GM12865 (cell line): ENCODE measurements at regions not wholly inside any gene's neighbourhood (a gene's known extent, or its start where the extent isn't known, plus 50 kb on each side); places are given as distances from the start of the nearest gene placed in this dataset.

Experiments used
- DNase-seq: peaks from one replicate; pipeline ENCODE4 v3.0.0; 2010; ENCODE audit warnings: low read depth
- H3K4me3 ChIP-seq: 2 replicates; pipeline ENCODE4 v1.5.1; 2011; ENCODE audit warnings: mild to moderate bottlenecking, low read depth, low read length, control low read depth
- TF ChIP-seq, protein P1 (sequence below): IDR thresholded peaks from 2 replicates; pipeline ENCODE4 v1.5.1; 2011; ENCODE audit warnings: low read length, control low read depth, low read depth, inconsistent platforms; ENCODE audit not compliant: insufficient read depth; ENCODE audit errors: missing control alignments

DNA sequence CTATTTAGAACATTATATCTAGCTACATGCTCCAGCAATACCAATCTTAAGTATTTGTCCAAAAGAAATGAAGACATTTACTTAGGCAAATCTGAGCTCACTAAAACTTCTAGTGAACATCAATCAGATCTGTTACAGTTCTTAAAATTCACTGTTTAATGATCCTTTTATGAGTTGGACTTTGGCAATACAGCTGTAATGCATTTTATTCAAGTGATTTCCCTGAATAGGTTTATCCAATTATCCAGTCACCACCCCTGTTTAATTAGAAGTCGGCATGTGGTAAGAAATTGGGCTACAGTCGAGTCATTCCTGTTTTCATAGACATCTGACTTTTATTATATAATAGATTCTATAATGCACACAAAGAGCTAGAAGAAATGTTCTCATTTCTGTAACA lies 1029.0 kb upstream of the TENM4 start:
- H3K4me3 ChIP-seq: no peak overlapping the region
- TF ChIP-seq, protein P1, sequence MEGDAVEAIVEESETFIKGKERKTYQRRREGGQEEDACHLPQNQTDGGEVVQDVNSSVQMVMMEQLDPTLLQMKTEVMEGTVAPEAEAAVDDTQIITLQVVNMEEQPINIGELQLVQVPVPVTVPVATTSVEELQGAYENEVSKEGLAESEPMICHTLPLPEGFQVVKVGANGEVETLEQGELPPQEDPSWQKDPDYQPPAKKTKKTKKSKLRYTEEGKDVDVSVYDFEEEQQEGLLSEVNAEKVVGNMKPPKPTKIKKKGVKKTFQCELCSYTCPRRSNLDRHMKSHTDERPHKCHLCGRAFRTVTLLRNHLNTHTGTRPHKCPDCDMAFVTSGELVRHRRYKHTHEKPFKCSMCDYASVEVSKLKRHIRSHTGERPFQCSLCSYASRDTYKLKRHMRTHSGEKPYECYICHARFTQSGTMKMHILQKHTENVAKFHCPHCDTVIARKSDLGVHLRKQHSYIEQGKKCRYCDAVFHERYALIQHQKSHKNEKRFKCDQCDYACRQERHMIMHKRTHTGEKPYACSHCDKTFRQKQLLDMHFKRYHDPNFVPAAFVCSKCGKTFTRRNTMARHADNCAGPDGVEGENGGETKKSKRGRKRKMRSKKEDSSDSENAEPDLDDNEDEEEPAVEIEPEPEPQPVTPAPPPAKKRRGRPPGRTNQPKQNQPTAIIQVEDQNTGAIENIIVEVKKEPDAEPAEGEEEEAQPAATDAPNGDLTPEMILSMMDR: no peak
- no peak for DNase-seq

DNA sequence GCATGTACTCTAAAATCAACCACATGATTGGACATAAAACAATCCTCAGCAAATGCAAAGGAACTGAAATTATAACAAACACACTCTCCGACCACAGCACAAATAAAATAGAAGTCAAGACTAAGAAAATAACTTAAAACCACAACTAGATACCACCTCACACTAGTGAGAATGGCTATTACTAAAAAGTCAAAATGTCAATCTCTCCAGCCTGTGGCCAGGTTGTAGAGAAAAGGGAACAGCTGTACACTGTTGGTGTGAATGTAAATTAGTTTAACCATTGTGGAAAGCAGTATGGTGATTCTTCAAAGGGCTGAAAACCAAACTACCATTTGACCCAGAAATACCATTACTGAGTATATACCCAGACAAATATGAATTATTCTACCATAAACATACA lies 1025.7 kb upstream of the TENM4 start:
- H3K4me3 ChIP-seq: no peak overlapping the region
- TF ChIP-seq, protein P1: no peak
- DNase-seq: peak; percentile 17

DNA sequence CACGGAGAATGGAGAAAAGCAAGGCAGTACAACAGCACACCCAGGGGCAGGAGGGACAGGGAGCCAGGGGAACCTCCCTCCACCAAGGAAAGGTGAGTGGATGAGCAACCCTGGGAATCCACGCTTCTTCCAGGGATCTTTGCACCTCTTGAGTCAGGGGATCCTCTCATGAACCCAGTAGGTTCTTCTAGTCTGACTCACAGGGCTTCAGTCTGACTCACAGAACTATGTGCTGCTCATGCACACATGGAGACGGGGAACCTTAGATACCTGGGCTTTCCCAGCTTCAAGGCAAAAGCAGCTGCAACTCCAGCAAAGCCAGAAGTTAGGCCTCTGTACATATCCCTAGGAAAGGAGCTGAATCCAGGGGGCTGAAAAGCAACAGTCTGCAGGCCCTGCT lies 1021.4 kb upstream of the TENM4 start:
- TF ChIP-seq, protein P1: no peak
- peak; percentile 18 for DNase-seq

DNA sequence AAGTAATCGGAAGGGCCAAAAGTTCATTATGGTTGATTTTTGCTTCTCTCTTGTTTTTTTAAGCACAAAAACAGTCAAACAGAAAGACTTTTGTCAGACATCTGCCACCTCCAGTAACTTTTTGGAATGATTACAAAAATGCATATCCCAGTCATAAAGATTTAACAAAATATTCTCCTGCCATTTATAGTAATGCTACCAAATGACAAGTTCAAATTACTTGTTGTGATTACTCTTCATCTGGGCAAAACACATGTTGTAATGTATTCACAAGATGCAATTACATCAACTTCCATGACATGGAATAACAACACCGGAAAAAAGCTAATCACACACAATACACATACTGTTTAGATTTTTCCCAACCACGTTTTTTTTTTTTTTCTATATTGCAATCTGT lies 1017.5 kb upstream of the TENM4 start:
- TF ChIP-seq, protein P1: no peak
- no peak overlapping the region for H3K4me3 ChIP-seq
- DNase-seq: no peak

More for the DNA sequence above, 1021.4 kb upstream of the TENM4 start:
- no peak overlapping the region for H3K4me3 ChIP-seq

DNA sequence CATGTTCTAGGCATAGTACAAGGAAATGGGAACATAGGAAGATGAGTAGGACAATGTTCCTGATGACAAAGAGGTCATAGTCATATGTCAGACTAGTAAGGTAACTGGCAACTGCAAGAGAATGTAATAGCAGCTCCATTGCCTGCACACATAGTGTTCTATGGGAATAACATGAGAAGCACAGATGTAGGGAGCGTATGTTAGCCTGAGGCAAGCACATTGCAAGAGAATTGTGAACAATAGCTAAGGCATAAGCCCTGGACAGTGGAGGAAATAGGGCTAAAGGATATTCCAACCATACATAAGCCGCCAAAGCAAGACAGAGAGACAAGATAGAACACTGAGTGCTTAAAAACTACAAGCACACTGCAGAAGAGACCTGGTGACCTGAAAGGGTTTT lies 1017.0 kb upstream of the TENM4 start:
- TF ChIP-seq, protein P1: no peak
- H3K4me3 ChIP-seq: no peak overlapping the region
- no peak for DNase-seq

DNA sequence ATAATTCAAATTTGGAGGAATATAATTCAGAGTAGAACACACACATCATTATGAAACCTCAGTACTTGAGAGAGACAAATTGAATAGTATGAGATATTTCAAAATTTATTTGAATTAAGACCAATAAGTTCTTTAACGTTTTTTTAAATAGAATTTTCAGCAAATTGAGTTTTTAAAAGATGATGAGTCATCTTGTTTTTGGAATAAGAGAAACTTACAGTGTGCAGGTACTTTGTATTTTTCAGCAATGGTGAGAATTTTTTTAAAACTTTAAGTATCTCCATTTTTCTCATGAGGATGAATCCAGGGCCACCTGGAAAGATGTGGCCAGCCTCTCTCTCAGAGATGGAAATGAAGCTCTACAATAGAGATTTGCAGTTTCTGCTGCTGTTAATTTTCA lies 1015.0 kb upstream of the TENM4 start:
- H3K4me3 ChIP-seq: no peak overlapping the region
- DNase-seq: no peak
- TF ChIP-seq, protein P1: no peak

DNA sequence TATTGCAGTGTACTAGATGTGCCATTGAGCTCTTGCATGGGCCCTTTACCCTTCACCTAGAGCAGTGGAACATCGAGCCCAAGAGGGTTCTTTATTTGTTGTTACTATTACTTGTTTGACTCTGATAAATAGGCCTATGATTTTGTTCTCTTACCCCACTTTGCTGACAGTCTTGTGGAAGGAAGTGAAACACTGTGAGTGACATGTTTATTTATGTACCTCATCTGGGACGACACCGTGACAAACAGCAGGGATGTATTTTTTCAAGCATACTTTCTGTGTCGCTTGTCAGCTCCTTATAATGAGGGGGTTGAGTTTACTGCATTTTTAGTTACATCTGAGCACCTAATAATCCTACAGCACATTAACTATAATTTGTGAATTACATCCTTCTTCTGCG lies 1010.3 kb upstream of the TENM4 start:
- H3K4me3 ChIP-seq: no peak overlapping the region
- DNase-seq: peak; percentile 13
- TF ChIP-seq, protein P1: no peak
